Muscle of arm (tissue), 1 donor: ENCODE measurements at regions not wholly inside any gene's neighbourhood (a gene's known extent, or its start where the extent isn't known, plus 50 kb on each side); places are given as distances from the start of the nearest gene placed in this dataset.
A peak's percentile ranks its signal among the peaks of the same experiment; 100 is the strongest.
"Not testable (repeated sequence)": the region's sequence is repeated elsewhere in the genome, so short reads cannot be mapped to it uniquely, and the experiment has no call there.

ENCODE experiments used
- DNase-seq: peaks from one replicate; pipeline ENCODE4 v3.0.0-alpha.2; 2013

GRCh38 chr22:27246558-27246957 lies 555.0 kb downstream of the MN1 start:
- DNase-seq, result no peak

- no peak for DNase-seq
These were observed 553.7 kb downstream of the MN1 start for GRCh38 chr22:27247701-27248434.

GRCh38 chr22:27250418-27250817 lies 551.1 kb downstream of the MN1 start:
- DNase-seq, result no peak

DNA sequence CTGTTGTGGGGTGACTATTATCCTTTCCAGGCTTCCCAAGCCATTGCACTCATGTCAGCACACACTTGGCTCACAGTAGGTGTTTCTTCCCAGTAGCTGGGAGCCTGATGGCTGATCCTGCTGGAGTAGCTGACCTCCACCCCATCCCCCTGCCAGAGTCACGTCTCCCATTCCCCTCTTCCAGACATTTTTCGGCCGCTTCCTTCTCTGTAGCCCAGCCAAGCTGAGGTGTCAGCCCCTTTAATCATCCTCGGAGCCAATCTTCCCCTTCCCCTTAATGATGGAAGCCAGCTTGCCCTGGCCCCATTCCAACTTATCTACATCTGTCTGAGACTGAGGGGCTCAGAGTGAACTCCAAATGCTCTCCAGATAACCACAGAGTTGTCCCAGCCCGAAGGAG lies 550.7 kb downstream of the MN1 start:
- no peak for DNase-seq

DNA sequence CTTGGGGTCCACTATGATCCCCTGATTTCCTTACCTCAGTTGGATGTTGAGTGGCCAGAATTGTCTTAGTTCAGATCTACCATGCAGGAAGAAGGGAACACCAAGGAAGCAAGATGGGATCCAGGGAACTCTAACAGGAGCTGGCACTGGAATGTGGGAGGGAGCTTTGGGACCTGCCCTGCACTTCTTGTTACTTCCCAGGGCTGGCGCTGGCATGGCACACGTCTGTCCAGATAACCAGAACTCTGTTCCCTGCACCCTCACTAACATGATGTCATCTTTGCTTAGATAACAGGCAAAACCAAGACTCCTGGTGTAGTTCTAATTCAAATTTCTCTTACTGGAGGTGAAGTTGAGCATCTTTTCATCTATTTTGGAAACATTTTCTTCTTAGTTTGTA lies 550.0 kb downstream of the MN1 start:
- DNase-seq, result no peak

DNA sequence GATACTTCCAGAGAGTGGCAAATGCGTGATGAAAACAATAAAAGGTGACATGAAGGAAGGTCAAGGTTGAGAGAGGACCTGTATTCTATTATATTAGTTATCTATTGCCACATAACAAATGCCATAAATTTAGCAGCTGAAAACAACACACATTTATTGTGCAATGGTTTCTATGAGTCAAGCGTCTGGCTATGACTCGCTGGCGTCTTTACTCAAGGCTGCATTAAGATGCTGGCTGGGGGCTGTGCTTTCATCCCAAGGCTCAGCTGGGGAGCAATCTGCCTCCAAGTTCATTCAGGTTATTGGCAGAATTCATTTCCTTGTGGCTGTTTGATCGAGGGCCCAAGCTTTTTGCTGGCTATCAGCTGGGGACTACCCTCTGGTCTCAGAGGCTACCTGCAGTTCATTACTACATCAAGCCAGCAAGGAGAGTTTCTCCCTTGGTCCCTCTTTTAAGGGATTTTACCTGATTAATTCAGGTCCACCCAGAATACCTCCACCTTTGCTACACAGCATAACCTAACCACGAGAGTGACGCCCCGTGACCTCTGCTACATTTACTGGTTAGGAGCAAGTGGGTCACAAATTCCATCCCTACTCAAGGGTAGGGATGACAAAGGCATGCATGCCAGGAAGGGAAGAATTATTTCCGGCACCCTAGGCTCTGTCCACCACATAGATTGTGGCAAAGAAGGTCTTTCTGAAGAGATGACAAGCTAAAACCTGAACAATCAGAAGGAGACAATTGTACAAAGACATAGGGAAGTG lies 549.1 kb downstream of the MN1 start:
- peak; percentile 71 for DNase-seq

DNA sequence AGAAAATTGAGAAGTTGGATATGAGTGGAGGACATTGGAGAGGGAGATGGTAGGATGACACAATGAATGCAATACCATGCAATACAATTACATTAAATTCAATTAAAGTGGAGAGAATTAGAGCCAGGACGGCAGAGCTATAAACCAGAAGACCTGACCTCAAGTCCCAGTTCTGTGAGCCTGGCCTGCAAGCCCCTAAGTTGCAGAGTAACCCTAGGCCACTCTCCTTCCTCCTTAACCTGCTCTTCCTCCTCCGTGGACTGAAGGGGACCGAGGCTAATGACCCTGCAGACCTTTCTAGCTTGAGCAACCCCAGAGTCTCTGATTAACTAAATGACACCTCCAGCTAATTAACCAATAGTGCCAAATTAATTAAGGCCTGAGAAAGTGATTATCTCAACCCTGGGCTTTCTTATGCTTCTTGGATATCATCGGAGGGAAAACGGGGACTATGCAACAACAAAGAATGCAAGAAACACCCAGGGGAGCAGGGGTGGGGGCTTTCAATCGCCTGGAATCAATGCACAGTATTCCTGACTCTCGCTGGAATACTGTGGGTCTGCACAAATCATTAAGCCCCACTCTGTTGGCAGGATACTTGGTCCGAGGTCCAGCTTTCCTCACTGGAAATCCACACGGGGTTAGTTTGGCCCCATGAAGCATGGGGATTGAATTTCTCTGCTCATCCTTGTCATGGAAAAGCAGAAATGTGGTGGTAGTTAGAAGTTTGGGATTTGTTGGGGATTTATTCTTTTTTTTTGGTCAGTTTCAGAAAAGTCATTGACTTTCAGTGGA lies 548.3 kb downstream of the MN1 start:
- DNase-seq, result peak; percentile 82

DNA sequence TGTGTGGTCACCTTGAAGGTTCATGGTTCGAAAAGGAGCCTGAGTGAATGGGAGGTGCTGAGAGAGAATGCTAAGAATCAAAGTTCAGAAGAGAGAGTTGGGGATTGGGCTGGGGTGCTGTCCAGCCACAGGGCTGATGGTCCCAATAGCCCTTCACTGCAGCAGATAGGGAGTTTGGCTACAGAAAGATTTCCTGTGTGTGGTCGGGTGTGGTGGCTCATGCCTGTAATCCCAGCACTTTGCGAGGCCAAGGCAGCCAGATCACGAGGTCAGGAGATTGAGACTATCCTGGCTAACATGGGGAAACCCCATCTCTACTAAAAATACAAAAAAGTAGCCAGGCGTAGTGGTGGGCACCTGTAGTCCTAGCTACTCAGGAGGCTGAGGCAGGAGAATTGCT lies 547.5 kb downstream of the MN1 start:
- DNase-seq, result not testable (repeated sequence)

GRCh38 chr22:27255580-27255979 lies 546.0 kb downstream of the MN1 start:
- no peak for DNase-seq

DNA sequence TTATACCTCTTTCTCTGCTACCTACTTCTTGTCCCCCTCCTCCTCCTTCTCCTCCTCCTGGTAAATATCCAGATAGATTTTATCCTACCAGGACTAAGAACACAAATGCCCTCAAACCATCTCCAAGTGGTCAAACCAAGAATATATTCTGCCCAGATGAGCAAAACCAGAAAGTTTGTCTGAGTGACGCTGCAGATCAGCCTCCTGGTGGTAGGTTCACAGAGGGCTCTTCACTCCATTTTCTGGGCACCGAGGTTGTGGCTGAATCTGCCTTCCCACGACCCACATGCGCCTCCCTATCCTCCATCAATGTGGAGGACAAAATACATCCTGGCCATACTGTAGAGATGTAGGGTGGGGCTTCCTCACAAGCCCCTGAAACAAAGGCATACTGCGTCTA lies 543.6 kb downstream of the MN1 start:
- no peak for DNase-seq

GRCh38 chr22:27258616-27259172 lies 542.9 kb downstream of the MN1 start:
- DNase-seq, result no peak

- no peak for DNase-seq
These were observed 542.1 kb downstream of the MN1 start for GRCh38 chr22:27259433-27259832.

- no peak for DNase-seq
These were observed 541.4 kb downstream of the MN1 start for GRCh38 chr22:27260087-27260698.

DNA sequence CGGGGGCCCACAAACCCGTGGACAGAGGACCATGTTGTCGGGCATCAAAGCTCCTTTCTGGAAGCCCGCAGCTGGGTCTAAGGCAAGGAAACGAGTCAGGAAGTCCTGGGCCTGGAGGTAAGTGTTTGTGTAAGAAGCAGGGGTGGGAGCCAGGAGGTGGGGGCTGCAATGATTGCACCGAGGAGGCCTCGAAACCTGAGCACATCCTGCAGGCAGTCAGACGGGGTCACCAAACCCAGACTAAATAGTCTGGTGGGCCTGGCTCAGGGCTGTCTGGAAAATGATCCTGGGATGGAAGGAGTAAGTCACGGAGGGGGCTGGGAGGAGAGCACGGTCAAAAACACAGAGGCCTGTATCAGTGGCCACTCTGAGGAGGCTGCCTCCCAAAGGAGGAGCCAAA lies 539.2 kb downstream of the MN1 start:
- no peak for DNase-seq

DNA sequence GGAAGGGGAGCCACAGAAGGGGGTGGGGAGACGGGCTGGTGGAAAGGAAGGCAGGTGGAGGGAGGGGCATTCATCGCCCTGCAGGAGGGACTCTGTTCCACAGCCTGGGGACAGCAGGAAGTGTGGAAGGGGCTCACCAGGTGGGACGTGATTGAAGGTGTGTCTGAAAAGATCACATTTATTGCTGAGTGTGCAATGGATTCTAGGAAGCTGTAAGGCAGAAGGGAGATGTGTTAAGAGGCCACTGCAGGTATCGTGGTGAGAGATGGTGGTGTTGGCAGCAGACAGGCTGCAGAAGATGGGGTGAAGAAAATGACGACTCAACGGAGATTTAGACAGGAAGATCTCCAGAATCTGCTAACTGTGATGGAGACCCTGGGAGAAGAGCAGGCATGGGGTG lies 537.4 kb downstream of the MN1 start:
- DNase-seq, result no peak

DNA sequence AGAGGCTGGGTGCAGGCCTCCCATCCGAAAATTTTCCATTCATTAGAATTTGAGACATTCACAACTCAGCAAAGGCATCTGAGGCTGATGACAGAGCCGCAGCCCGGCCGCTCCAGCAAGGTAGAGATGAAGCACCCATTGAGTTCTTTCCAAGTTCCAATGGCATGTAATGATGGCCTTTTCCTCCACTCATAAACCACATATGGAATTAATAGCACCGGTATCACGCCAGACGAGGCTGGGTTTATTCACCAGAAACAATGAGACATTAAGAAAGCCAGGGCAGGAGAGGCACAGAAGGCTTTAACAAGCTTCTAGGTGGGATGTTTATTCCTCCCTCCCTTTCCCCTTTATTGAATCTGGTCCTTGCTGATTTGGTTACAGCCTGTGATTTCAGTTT lies 534.4 kb downstream of the MN1 start:
- DNase-seq, result no peak

- DNase-seq, result no peak
These were observed 531.6 kb downstream of the MN1 start for GRCh38 chr22:27269751-27270543.

DNA sequence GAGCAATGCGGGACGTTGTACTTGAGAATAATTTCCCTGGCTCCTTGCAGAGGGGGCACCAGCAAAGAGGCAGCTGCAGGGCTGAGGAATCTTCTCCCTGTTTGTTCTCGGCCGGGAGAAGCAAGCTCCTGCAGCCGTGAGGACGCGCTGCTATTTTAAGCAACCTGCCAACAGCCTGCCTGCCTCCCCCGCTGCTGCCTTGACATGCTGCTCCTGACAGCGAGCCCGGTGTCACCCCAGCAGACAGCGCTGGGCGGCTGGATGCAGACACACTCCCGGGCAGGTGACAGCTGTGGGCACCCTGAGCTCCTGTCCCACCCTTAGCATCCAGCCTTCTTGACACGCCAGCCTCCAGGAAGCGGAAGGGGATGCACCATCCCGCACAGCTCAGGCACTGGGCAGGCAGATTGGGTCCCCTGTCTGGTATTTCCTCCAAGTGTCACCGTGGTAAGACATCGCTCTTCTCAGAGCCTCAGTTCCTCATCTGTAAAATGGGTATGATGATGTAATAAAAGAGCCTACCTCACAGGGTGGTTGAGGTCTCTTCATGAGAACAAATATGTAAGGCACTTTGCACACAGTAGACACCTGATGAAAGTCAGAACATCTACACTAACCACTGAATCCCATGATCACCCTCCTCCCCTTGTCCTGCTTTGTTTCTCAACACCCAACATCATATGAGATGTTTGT lies 530.6 kb downstream of the MN1 start:
- DNase-seq, result no peak

GRCh38 chr22:27273436-27273835 lies 528.1 kb downstream of the MN1 start:
- DNase-seq, result no peak

- DNase-seq, result no peak
These were observed 527.7 kb downstream of the MN1 start for GRCh38 chr22:27273853-27274252.
